MCF 10A (cell line): ENCODE measurements at regions not wholly inside any gene's neighbourhood (a gene's known extent, or its start where the extent isn't known, plus 50 kb on each side); places are given as distances from the start of the nearest gene placed in this dataset.

Experiments
- BruUV-seq: library from RNA; stranded (reverse); fragments of 400-500 nt; replicated peaks from 2 replicates; lab custom pipeline; 2021; lab: Mats Ljungman, UMichigan
- CTCF ChIA-PET: fragments of 300-600 bp; sonication (Branson Sonifier 250); formaldehyde crosslinking; extraction: SDS; loops from one replicate; lab custom pipeline; 2021; ENCODE audit warnings: antibody characterized with exemption, inconsistent platforms; lab: Yijun Ruan, JAX
- POLR2A ChIA-PET: fragments of 300-600, 350-650 bp; sonication (Branson Sonifier 250); formaldehyde crosslinking; extraction: SDS; loops from one replicate; lab custom pipeline; 2020; ENCODE audit warnings: antibody characterized with exemption, inconsistent platforms; lab: Yijun Ruan, JAX
- DNase-seq: peaks from one replicate; pipeline ENCODE4 v3.0.0-alpha.2; 2018; ENCODE audit not compliant: unreplicated experiment
- H3K27ac Mint-ChIP-seq: one replicate; pipeline ENCODE4 v1.8.0; 2022; ENCODE audit warnings: mild to moderate bottlenecking, low read depth, mixed read lengths; ENCODE audit not compliant: unreplicated experiment
- H3K27me3 Mint-ChIP-seq: one replicate; pipeline ENCODE4 v1.8.0; 2022; ENCODE audit warnings: mixed read lengths; ENCODE audit not compliant: insufficient read depth, unreplicated experiment
- H3K36me3 Mint-ChIP-seq: one replicate; pipeline ENCODE4 v1.8.0; 2022; ENCODE audit warnings: mild to moderate bottlenecking, moderate library complexity, mixed read lengths; ENCODE audit not compliant: insufficient read depth, unreplicated experiment
- H3K4me1 Mint-ChIP-seq: one replicate; pipeline ENCODE4 v1.8.0; 2022; ENCODE audit warnings: mixed read lengths; ENCODE audit not compliant: insufficient read depth, unreplicated experiment
- H3K4me3 Mint-ChIP-seq: one replicate; pipeline ENCODE4 v1.8.0; 2022; ENCODE audit warnings: mild to moderate bottlenecking, moderate library complexity, mixed read lengths; ENCODE audit not compliant: unreplicated experiment
- H3K9me3 Mint-ChIP-seq: one replicate; pipeline ENCODE4 v1.8.0; 2022; ENCODE audit warnings: mixed read lengths; ENCODE audit not compliant: unreplicated experiment
- CTCF ChIP-seq: fragments of 200-600 bp; IDR thresholded peaks from one replicate; pipeline ENCODE4 v1.8.0; 2022; ENCODE audit warnings: antibody characterized with exemption, mild to moderate bottlenecking; ENCODE audit not compliant: unreplicated experiment
- intact Hi-C: fragments of 100-400 bp; cut with micrococcal nuclease; formaldehyde crosslinking; loops from 2 replicates; pipeline ENCODE4 v1.14.1; 2022

- Mint-ChIP-seq H3K36me3 (no peaks in the 10 kb centered on the region), H3K4me3 (no peak overlapping the region), H3K4me1 (peaks cover 38% of the 10 kb centered on the region), H3K27ac (peak overlapping the region; percentile 62), H3K9me3 (no peaks in the 10 kb centered on the region), H3K27me3 (no peaks in the 10 kb centered on the region)
- no TSS peak for BruUV-seq
- peak; percentile 68 for DNase-seq
- ChIA-PET CTCF (no interaction called here), POLR2A (interaction anchor here (0.5 to 1.6 kb wide), 8 partner anchors 10 to 154 kb away, joined by 3 to 4 read pairs (median 3); no protein-coding TSS in a partner anchor)
- no peak for TF ChIP-seq CTCF
- intact Hi-C loops, result no loop called here
Measured at GRCh38 chr6:149234051-149234962, 83.2 kb upstream of the TAB2 start.

GRCh38 chr6:149235130-149235561 is 82.4 kb upstream of the TAB2 start:
- intact Hi-C loops, result no loop called here
- BruUV-seq, result no TSS peak
- CTCF ChIA-PET, result interaction anchor here (0.6 kb wide), 1 partner anchor 136 kb away, joined by 3 read pairs; no protein-coding TSS in a partner anchor
- Mint-ChIP-seq H3K9me3 (no peaks in the 10 kb centered on the region), H3K36me3 (no peaks in the 10 kb centered on the region), H3K27me3 (no peaks in the 10 kb centered on the region), H3K4me3 (no peak overlapping the region), H3K4me1 (peaks cover 38% of the 10 kb centered on the region), H3K27ac (peak overlapping the region; percentile 62)
- TF ChIP-seq CTCF, result no peak
- POLR2A ChIA-PET, result interaction anchor here (0.5 to 1.6 kb wide), 9 partner anchors 9 to 155 kb away, joined by 3 to 4 read pairs (median 3); no protein-coding TSS in a partner anchor
- peak; percentile 95 for DNase-seq

GRCh38 chr6:149236589-149236988 is 80.9 kb upstream of the TAB2 start:
- peak; percentile 63 for DNase-seq
- no peaks in the 10 kb centered on the region for H3K9me3 Mint-ChIP-seq
- TF ChIP-seq CTCF, result no peak
- POLR2A ChIA-PET, result interaction anchor here (1.6 kb wide), 1 partner anchor 34 kb away, joined by 3 read pairs; no protein-coding TSS in a partner anchor
- H3K4me3 Mint-ChIP-seq, result no peak overlapping the region
- no peaks in the 10 kb centered on the region for H3K27me3 Mint-ChIP-seq
- BruUV-seq, result no TSS peak
- H3K36me3 Mint-ChIP-seq, result no peaks in the 10 kb centered on the region
- intact Hi-C loops, result no loop called here
- peaks cover 38% of the 10 kb centered on the region for H3K4me1 Mint-ChIP-seq
- no peak overlapping the region for H3K27ac Mint-ChIP-seq
- CTCF ChIA-PET, result no interaction called here

GRCh38 chr6:149237464-149237863 is 80.0 kb upstream of the TAB2 start:
- Mint-ChIP-seq H3K27ac (no peak overlapping the region), H3K9me3 (no peaks in the 10 kb centered on the region), H3K36me3 (no peaks in the 10 kb centered on the region), H3K4me1 (peaks cover 34% of the 10 kb centered on the region), H3K27me3 (no peaks in the 10 kb centered on the region), H3K4me3 (no peak overlapping the region)
- no peak for DNase-seq
- no TSS peak for BruUV-seq
- CTCF ChIA-PET, result no interaction called here
- intact Hi-C loops, result no loop called here
- TF ChIP-seq CTCF, result no peak
- POLR2A ChIA-PET, result interaction anchor here (1.6 kb wide), 1 partner anchor 34 kb away, joined by 3 read pairs; no protein-coding TSS in a partner anchor
